ENCODE measurements at regions not wholly inside any gene's neighbourhood (a gene's known extent, or its start where the extent isn't known, plus 50 kb on each side); places are given as distances from the start of the nearest gene placed in this dataset.

- TF ChIP-seq CTCF (IDR thresholded peaks at IDR 0.05; ENCODE audit: borderline replicate concordance, insufficient read depth, low read depth, low read length) = no peak
- no peak overlapping the region for H3K4me3 ChIP-seq (ENCODE audit: low read depth, low read length)
These were observed 145.8 kb upstream of the UNC5B start for GRCh38 chr10:71066600-71066999.

DNA sequence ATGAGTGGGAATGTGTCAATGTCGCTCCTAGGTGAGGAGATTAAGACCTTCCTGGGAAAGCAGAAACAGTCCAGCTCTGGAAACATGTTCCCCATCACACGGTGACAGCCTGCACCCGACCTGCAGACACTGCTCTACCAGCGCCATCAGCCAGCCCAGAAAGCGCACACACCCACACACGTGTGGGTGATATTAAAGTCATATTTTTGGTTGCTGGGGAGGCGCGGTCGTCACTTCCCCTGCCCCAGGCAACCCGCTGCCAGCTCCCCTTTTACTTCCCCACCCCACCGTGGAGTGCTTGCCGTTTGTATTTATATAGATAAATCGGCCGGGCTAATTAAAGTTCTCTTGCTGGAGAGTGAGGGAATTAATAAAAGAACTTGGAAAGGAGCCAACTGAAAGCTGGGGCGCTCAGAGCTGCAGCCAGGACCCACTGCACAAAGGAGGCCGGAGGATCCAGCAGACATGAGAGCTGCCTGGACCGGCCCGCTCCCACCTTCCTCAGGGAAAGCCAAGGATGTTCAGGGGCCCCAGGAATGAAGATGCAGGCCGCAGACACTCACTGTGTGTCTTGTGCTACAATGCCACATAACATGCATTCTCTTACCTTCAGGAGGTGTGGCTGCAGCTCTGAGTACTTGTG lies 145.2 kb upstream of the UNC5B start:
- no peak for TF ChIP-seq CTCF (IDR thresholded peaks at IDR 0.05; ENCODE audit: borderline replicate concordance, insufficient read depth, low read depth, low read length)

GRCh38 chr10:71068861-71069271 lies 143.5 kb upstream of the UNC5B start:
- no peak for TF ChIP-seq CTCF (IDR thresholded peaks at IDR 0.05; ENCODE audit: borderline replicate concordance, insufficient read depth, low read depth, low read length)
- no peak overlapping the region for H3K4me3 ChIP-seq (ENCODE audit: low read depth, low read length)

More for the DNA sequence above, 145.2 kb upstream of the UNC5B start:
- H3K4me3 ChIP-seq (ENCODE audit: low read depth, low read length) = no peak overlapping the region

- TF ChIP-seq CTCF (IDR thresholded peaks at IDR 0.05; ENCODE audit: borderline replicate concordance, insufficient read depth, low read depth, low read length) = no peak
- H3K4me3 ChIP-seq (ENCODE audit: low read depth, low read length) = no peak overlapping the region
These were observed 142.3 kb upstream of the UNC5B start for GRCh38 chr10:71069909-71070666.

GRCh38 chr10:71070741-71071140 lies 141.6 kb upstream of the UNC5B start:
- no peak overlapping the region for H3K4me3 ChIP-seq (ENCODE audit: low read depth, low read length)
- no peak for TF ChIP-seq CTCF (IDR thresholded peaks at IDR 0.05; ENCODE audit: borderline replicate concordance, insufficient read depth, low read depth, low read length)

- no peak for TF ChIP-seq CTCF (IDR thresholded peaks at IDR 0.05; ENCODE audit: borderline replicate concordance, insufficient read depth, low read depth, low read length)
- no peak overlapping the region for H3K4me3 ChIP-seq (ENCODE audit: low read depth, low read length)
These were observed 140.1 kb upstream of the UNC5B start for GRCh38 chr10:71072131-71072822.
